H9 (cell line): ENCODE measurements at regions not wholly inside any gene's neighbourhood (a gene's known extent, or its start where the extent isn't known, plus 50 kb on each side); places are given as distances from the start of the nearest gene placed in this dataset.
A peak's percentile ranks its signal among the peaks of the same experiment; 100 is the strongest.

Experiments used
- DNase-seq: peaks from one replicate; pipeline ENCODE4 v3.0.0-alpha.2; 2017
- H2AFZ ChIP-seq: one replicate; pipeline ENCODE4 v1.6.1; 2013; ENCODE audit warnings: mild to moderate bottlenecking, low read length, control low read depth, moderate library complexity
- H2AK5ac ChIP-seq: 2 replicates; pipeline ENCODE4 v1.6.1; 2013; ENCODE audit warnings: low read length, control low read depth, mixed read lengths; ENCODE audit not compliant: insufficient read length
- H2BK120ac ChIP-seq: one replicate; pipeline ENCODE4 v1.6.1; 2013; ENCODE audit warnings: low read depth, mild to moderate bottlenecking, low read length, control low read depth, inconsistent platforms; ENCODE audit not compliant: poor library complexity, severe bottlenecking
- H2BK12ac ChIP-seq: 2 replicates; pipeline ENCODE4 v1.6.1; 2013; ENCODE audit warnings: low read length, control low read depth, mixed read lengths, low read depth; ENCODE audit not compliant: insufficient read length
- H2BK15ac ChIP-seq: 2 replicates; pipeline ENCODE4 v1.6.1; 2013; ENCODE audit warnings: low read depth, low read length, control low read depth
- H2BK20ac ChIP-seq: one replicate; pipeline ENCODE4 v1.6.1; 2013; ENCODE audit warnings: low read depth, mild to moderate bottlenecking, low read length, control low read depth, inconsistent platforms; ENCODE audit not compliant: poor library complexity, severe bottlenecking
- H2BK5ac ChIP-seq: 2 replicates; pipeline ENCODE4 v1.6.1; 2013; ENCODE audit warnings: low read length, control low read depth, mixed read lengths; ENCODE audit not compliant: insufficient read length
- H3K14ac ChIP-seq: 2 replicates; pipeline ENCODE4 v1.6.1; 2013; ENCODE audit warnings: low read length, control low read depth; ENCODE audit not compliant: insufficient read depth
- H3K18ac ChIP-seq: 2 replicates; pipeline ENCODE4 v1.6.1; 2013; ENCODE audit warnings: low read depth, mild to moderate bottlenecking, mixed read lengths, low read length, control low read depth; ENCODE audit not compliant: insufficient read length
- H3K23ac ChIP-seq: 2 replicates; pipeline ENCODE4 v1.6.1; 2013; ENCODE audit warnings: low read length, control low read depth, mixed read lengths, low read depth; ENCODE audit not compliant: insufficient read length
- H3K23me2 ChIP-seq: 2 replicates; pipeline ENCODE4 v1.6.1; 2013; ENCODE audit warnings: low read depth, mild to moderate bottlenecking, mixed read lengths, low read length, control low read depth; ENCODE audit not compliant: insufficient read length, poor library complexity, severe bottlenecking
- H3K27ac ChIP-seq: 2 replicates; pipeline ENCODE4 v1.5.1; 2013; ENCODE audit warnings: low read length, control low read depth, mixed read lengths, low read depth; ENCODE audit not compliant: insufficient read length
- H3K27me3 ChIP-seq: 2 replicates; pipeline ENCODE4 v1.6.1; 2013; ENCODE audit warnings: low read length, control low read depth, inconsistent platforms; ENCODE audit not compliant: insufficient read depth
- H3K4ac ChIP-seq: 2 replicates; pipeline ENCODE4 v1.6.1; 2013; ENCODE audit warnings: low read depth, mild to moderate bottlenecking, control low read depth, inconsistent platforms, low read length, moderate library complexity
- H3K4me1 ChIP-seq: 2 replicates; pipeline ENCODE4 v1.6.1; 2013; ENCODE audit warnings: low read length, control low read depth, inconsistent platforms; ENCODE audit not compliant: insufficient read depth
- H3K4me2 ChIP-seq: 2 replicates; pipeline ENCODE4 v1.6.1; 2013; ENCODE audit warnings: low read length, control low read depth, mixed read lengths; ENCODE audit not compliant: insufficient read length, insufficient read depth
- H3K56ac ChIP-seq: 2 replicates; pipeline ENCODE4 v1.6.1; 2013; ENCODE audit warnings: low read depth, mild to moderate bottlenecking, mixed read lengths, low read length, control low read depth; ENCODE audit not compliant: insufficient read length
- H3K79me1 ChIP-seq: 2 replicates; pipeline ENCODE4 v1.6.1; 2013; ENCODE audit warnings: low read depth, mild to moderate bottlenecking, moderate library complexity, low read length, control low read depth, inconsistent platforms; ENCODE audit not compliant: insufficient read depth, poor library complexity, severe bottlenecking
- H3K79me2 ChIP-seq: 2 replicates; pipeline ENCODE4 v1.6.1; 2013; ENCODE audit warnings: low read length, control low read depth, inconsistent platforms; ENCODE audit not compliant: insufficient read depth
- H3K9ac ChIP-seq: 2 replicates; pipeline ENCODE4 v1.6.1; 2013; ENCODE audit warnings: low read length, control low read depth, mixed read lengths; ENCODE audit not compliant: insufficient read length; ENCODE audit errors: extremely low read depth
- H3K9me3 ChIP-seq: one replicate; pipeline ENCODE4 v1.6.1; 2013; ENCODE audit warnings: low read depth, low read length, inconsistent platforms; ENCODE audit not compliant: control insufficient read depth
- H3T11ph ChIP-seq: one replicate; pipeline ENCODE4 v1.6.1; 2013; ENCODE audit warnings: mild to moderate bottlenecking, low read length, control low read depth, inconsistent platforms
- H4K20me1 ChIP-seq: one replicate; pipeline ENCODE4 v1.6.1; 2013; ENCODE audit not compliant: control insufficient read depth, insufficient read length, insufficient read depth
- H4K5ac ChIP-seq: 2 replicates; pipeline ENCODE4 v1.6.1; 2013; ENCODE audit warnings: low read depth, mild to moderate bottlenecking, mixed read lengths, low read length, control low read depth; ENCODE audit not compliant: insufficient read length
- H4K8ac ChIP-seq: replicated peaks from 2 replicates; pipeline ENCODE4 v1.6.1; 2013; ENCODE audit warnings: low read length, control low read depth, mixed read lengths, low read depth; ENCODE audit not compliant: insufficient read length
- H4K91ac ChIP-seq: 2 replicates; pipeline ENCODE4 v1.6.1; 2013; ENCODE audit warnings: low read depth, mild to moderate bottlenecking, moderate library complexity, mixed read lengths, low read length, control low read depth; ENCODE audit not compliant: insufficient read length
- H3K27ac Mint-ChIP-seq, 3 experiments: 2 replicates in 2 of 3; 3 replicates in 1 of 3; pipeline ENCODE4 v1.8.0; 2020 to 2021; ENCODE audit warnings: mixed read lengths in 3 of 3, mild to moderate bottlenecking in 1 of 3, moderate library complexity in 1 of 3
- H3K27me3 Mint-ChIP-seq: 2 replicates; pipeline ENCODE4 v1.8.0; 2021; ENCODE audit warnings: low read depth, mild to moderate bottlenecking, moderate library complexity, mixed read lengths
- H3K36me3 Mint-ChIP-seq, 3 experiments: 2 replicates in 2 of 3; 3 replicates in 1 of 3; pipeline ENCODE4 v1.8.0; 2020 to 2021; ENCODE audit warnings: low read depth in 3 of 3, mixed read lengths in 3 of 3; ENCODE audit not compliant: insufficient read depth in 1 of 3
- H3K4me1 Mint-ChIP-seq, 2 experiments: 2 replicates each; pipeline ENCODE4 v1.8.0; 2020; ENCODE audit warnings: mixed read lengths in 2 of 2
- H3K4me3 Mint-ChIP-seq, 2 experiments: 2 replicates in 1 of 2; 3 replicates in 1 of 2; pipeline ENCODE4 v1.8.0; 2020 to 2021; ENCODE audit warnings: mild to moderate bottlenecking in 2 of 2, mixed read lengths in 2 of 2, moderate library complexity in 1 of 2
- H3K9me3 Mint-ChIP-seq, 2 experiments: 2 replicates in 1 of 2; 3 replicates in 1 of 2; pipeline ENCODE4 v1.8.0; 2020; ENCODE audit warnings: mild to moderate bottlenecking in 2 of 2, mixed read lengths in 2 of 2, moderate library complexity in 1 of 2
- WGBS: extraction: QIAGEN DNeasy Blood & Tissue Kit; methylation state at CpG from one replicate; pipeline ENCODE4 v1.1.7; 2013; ENCODE audit warnings: missing lambda C conversion rate, low lambda C conversion rate, mixed read lengths; ENCODE audit not compliant: insufficient read length; ENCODE audit errors: extremely low coverage; 5-methylcytosine and 5-hydroxymethylcytosine counted together
- TF ChIP-seq, protein P1 (sequence below): fragments of 200-600 bp; sonication (generic); conservative IDR thresholded peaks from 3 replicates; pipeline ENCODE4 v1.8.0; 2021; ENCODE audit warnings: antibody characterized with exemption, mild to moderate bottlenecking

DNA sequence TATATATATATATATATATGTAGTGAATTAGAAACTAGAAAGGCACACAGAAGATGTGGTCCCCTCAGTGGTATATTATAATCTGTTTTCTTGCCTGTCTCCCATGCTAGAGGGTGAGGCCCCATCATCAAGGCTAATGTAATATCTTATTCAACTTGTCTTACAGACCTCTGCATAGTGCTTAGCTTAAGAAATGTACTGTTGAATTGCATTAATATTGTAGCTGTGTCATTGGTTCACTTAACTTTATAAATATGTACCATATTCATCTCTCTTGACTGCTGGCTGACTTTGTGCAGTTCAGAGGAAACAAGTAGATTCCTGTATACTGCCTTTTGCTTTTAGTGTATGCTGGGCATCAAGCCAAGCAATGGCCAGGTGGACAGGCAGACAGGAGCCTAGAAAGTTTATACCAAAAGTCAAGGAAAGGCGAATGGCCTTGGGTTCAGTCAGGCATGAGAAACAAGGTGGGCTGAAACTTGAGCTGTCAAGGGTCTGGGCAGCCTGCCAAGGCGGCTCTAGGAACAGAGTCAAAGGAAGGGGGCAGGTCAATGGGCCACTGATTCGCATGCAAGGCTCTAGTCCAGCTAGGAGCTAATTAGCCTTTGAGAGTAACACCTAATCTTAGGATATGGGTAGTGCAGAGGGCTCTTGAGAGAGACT, 78.8 kb upstream of the LEF1 start:
- no peak overlapping the region for H3K9ac ChIP-seq
- no peak overlapping the region for H3T11ph ChIP-seq
- no peaks in the 10 kb centered on the region for H3K9me3 ChIP-seq
- H4K91ac ChIP-seq, result no peak overlapping the region
- H3K36me3 Mint-ChIP-seq, result peaks cover 0 to 5% (median 1%) of the 10 kb centered on the region in 3 experiments; a peak in 2 of 7 replicates
- H3K79me2 ChIP-seq, result no peaks in the 10 kb centered on the region
- no peak overlapping the region for H2BK120ac ChIP-seq
- H3K4me3 Mint-ChIP-seq, result no peak overlapping the region
- 0 out of 7 replicates have a peak overlapping the region, but pooled peaks of 1 of the 3 experiments have one; percentile 44 for H3K27ac Mint-ChIP-seq
- no peaks in the 10 kb centered on the region for H3K4me1 ChIP-seq
- H2BK20ac ChIP-seq, result no peak overlapping the region
- no peak overlapping the region for H3K14ac ChIP-seq
- TF ChIP-seq, protein P1, sequence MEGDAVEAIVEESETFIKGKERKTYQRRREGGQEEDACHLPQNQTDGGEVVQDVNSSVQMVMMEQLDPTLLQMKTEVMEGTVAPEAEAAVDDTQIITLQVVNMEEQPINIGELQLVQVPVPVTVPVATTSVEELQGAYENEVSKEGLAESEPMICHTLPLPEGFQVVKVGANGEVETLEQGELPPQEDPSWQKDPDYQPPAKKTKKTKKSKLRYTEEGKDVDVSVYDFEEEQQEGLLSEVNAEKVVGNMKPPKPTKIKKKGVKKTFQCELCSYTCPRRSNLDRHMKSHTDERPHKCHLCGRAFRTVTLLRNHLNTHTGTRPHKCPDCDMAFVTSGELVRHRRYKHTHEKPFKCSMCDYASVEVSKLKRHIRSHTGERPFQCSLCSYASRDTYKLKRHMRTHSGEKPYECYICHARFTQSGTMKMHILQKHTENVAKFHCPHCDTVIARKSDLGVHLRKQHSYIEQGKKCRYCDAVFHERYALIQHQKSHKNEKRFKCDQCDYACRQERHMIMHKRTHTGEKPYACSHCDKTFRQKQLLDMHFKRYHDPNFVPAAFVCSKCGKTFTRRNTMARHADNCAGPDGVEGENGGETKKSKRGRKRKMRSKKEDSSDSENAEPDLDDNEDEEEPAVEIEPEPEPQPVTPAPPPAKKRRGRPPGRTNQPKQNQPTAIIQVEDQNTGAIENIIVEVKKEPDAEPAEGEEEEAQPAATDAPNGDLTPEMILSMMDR, result no peak
- H3K23ac ChIP-seq, result no peak overlapping the region
- peaks cover 2% of the 10 kb centered on the region for H3K27me3 Mint-ChIP-seq
- H4K5ac ChIP-seq, result no peak overlapping the region
- no peaks in the 10 kb centered on the region for H3K27me3 ChIP-seq
- no peak overlapping the region for H4K8ac ChIP-seq
- H3K4ac ChIP-seq, result no peak overlapping the region
- H2AFZ ChIP-seq, result no peak overlapping the region
- no peak overlapping the region for H2BK12ac ChIP-seq
- no peak overlapping the region for H3K18ac ChIP-seq
- no peak overlapping the region for H3K56ac ChIP-seq
- no peak overlapping the region for H2BK5ac ChIP-seq
- peaks cover 3 to 9% of the 10 kb centered on the region in 2 experiments; a peak in 4 of 5 replicates for H3K9me3 Mint-ChIP-seq
- WGBS, result no CpG with 5 or more reads among the region's 3 CpGs
- peak; percentile 45 for DNase-seq
- no peaks in the 10 kb centered on the region for H3K23me2 ChIP-seq
- peaks cover 7 to 9% of the 10 kb centered on the region in 2 experiments for H3K4me1 Mint-ChIP-seq
- no peak overlapping the region for H3K27ac ChIP-seq
- no peaks in the 10 kb centered on the region for H3K79me1 ChIP-seq
- no peak overlapping the region for H3K4me2 ChIP-seq
- H4K20me1 ChIP-seq, result no peaks in the 10 kb centered on the region
- H2AK5ac ChIP-seq, result no peak overlapping the region
- H2BK15ac ChIP-seq, result no peak overlapping the region
